Fibroblast of villous mesenchyme (primary cell): ENCODE measurements at regions not wholly inside any gene's neighbourhood (a gene's known extent, or its start where the extent isn't known, plus 50 kb on each side); places are given as distances from the start of the nearest gene placed in this dataset.
A peak's percentile ranks its signal among the peaks of the same experiment; 100 is the strongest.

Source experiments
- DNase-seq: peaks from one replicate; pipeline ENCODE4 v3.0.0-alpha.2; 2010; ENCODE audit warnings: low read depth
- H3K4me3 ChIP-seq: 2 replicates; pipeline ENCODE4 v1.5.1; 2011; ENCODE audit warnings: low read depth, mild to moderate bottlenecking, low read length
- CTCF ChIP-seq: IDR thresholded peaks from 2 replicates; pipeline ENCODE4 v1.5.1; 2012; ENCODE audit warnings: low read depth, mild to moderate bottlenecking, low read length; ENCODE audit not compliant: insufficient read depth

DNA sequence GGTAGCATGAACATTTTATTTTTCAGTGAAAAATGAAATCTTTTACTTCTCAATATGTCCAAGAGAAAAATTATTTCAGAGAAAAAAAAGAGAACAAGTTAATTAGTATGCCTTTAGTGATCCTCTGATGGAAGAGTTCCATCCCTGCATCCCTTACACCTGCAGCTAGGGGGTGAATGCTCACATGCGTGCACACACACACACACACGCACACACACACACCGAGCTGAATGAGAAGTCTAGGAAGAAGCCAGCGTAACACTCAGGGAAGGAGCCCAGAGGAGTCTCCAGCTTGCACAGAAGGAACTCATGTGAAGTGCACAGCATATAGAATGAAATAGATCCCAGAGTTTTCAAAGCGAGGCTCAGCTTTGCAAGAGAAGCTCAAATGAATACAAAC lies 510.5 kb downstream of the IRS2 start:
- peak; percentile 33 for TF ChIP-seq CTCF
- no peak overlapping the region for H3K4me3 ChIP-seq
- peak; percentile 40 for DNase-seq

DNA sequence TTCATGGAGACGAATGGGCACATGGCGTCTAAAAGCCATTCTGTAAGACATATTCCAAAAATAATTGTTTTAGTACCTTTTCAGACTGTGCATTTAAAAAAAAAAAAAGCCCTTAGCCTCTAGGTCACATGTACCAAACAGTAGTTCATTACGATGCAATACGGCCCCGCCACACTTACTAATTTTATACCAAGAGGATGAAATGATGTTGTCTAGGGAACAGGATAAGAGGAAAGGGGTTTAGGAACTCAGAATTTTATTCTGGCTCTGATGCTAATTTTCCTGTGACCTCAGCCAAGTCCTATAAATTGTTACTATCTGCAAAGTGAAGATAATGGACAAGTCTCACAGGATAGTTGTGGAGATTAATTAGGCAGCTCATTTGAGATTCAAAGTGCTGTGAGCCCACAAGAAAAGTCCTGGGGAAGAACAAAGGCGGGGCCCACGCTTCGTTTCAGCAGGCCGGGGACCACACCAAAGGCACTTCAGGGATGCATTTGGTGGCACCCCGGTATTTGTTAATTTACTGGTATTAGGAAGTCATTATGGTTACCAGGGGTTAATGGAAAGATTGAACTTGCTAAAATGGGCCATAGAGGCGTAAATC lies 511.1 kb downstream of the IRS2 start:
- TF ChIP-seq CTCF: no peak
- DNase-seq: no peak
- H3K4me3 ChIP-seq: no peak overlapping the region

GRCh38 chr13:109274188-109274821 lies 512.1 kb downstream of the IRS2 start:
- TF ChIP-seq CTCF: no peak
- DNase-seq: peak; percentile 98

DNA sequence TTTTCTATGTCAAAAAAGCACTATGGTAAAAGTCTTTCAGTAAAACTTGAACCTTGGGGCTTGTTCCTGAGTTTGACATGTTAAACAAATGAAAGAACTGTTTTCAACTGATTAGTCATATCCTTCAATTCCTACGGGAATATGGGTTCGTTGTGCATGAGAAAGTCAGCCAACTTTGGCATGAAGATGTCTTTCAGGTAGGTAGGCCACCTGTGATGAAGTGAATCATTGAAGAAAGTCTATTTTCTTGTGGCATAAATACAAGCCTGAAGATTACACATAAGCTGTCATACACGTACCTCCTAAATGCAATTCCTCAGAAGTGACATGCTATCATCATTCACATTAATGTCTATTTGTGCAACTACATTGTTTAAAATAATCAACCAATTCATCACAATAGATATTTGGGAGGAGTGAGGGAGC lies 513.0 kb downstream of the IRS2 start:
- H3K4me3 ChIP-seq: peak overlapping the region; percentile 52
- TF ChIP-seq CTCF: no peak

More at GRCh38 chr13:109274188-109274821, 512.1 kb downstream of the IRS2 start:
- peak overlapping the region; percentile 52 for H3K4me3 ChIP-seq

GRCh38 chr13:109272595-109273325 lies 513.6 kb downstream of the IRS2 start:
- TF ChIP-seq CTCF: no peak
- DNase-seq: peak; percentile 73
- peak overlapping the region; percentile 52 for H3K4me3 ChIP-seq

More for the DNA sequence above, 513.0 kb downstream of the IRS2 start:
- DNase-seq: peak; percentile 54

GRCh38 chr13:109271555-109272541 lies 514.5 kb downstream of the IRS2 start:
- peak; percentile 75 for DNase-seq

More at GRCh38 chr13:109271555-109272541, 514.5 kb downstream of the IRS2 start:
- peak overlapping the region; percentile 52 for H3K4me3 ChIP-seq
- no peak for TF ChIP-seq CTCF
